ENCODE measurements at regions not wholly inside any gene's neighbourhood (a gene's known extent, or its start where the extent isn't known, plus 50 kb on each side); places are given as distances from the start of the nearest gene placed in this dataset.

- TF ChIP-seq CTCF (IDR thresholded peaks at IDR 0.05; ENCODE audit: low read depth, low read length): no peak
- TF ChIP-seq EZH2phosphoT487 (IDR thresholded peaks at IDR 0.05; ENCODE audit: low read depth): no peak
Measured at GRCh38 chr11:128394431-128395089, 192.8 kb downstream of the ETS1 start.

Data from OCI-LY3 (cell line).